Cardiac fibroblast (primary cell): ENCODE measurements at regions not wholly inside any gene's neighbourhood (a gene's known extent, or its start where the extent isn't known, plus 50 kb on each side); places are given as distances from the start of the nearest gene placed in this dataset.

Source experiments
- DNase-seq, 2 donors: peaks; one replicate each; pipeline versions ENCODE4 v3.0.0 to v3.0.0-alpha.2; 2010; ENCODE audit warnings: low read depth in 2 of 2
- H3K4me3 ChIP-seq, 2 donors: replicated peaks in 1 of 2; 1 replicate in 1 of 2; 2 replicates in 1 of 2; pipeline ENCODE4 v1.5.1; 2011; ENCODE audit warnings: low read depth in 2 of 2, low read length in 2 of 2, mild to moderate bottlenecking in 2 of 2, moderate library complexity in 1 of 2
- CTCF ChIP-seq: IDR thresholded peaks from one replicate; pipeline ENCODE4 v1.5.1; 2011; ENCODE audit warnings: low read depth, mild to moderate bottlenecking, low read length, inconsistent platforms

DNA sequence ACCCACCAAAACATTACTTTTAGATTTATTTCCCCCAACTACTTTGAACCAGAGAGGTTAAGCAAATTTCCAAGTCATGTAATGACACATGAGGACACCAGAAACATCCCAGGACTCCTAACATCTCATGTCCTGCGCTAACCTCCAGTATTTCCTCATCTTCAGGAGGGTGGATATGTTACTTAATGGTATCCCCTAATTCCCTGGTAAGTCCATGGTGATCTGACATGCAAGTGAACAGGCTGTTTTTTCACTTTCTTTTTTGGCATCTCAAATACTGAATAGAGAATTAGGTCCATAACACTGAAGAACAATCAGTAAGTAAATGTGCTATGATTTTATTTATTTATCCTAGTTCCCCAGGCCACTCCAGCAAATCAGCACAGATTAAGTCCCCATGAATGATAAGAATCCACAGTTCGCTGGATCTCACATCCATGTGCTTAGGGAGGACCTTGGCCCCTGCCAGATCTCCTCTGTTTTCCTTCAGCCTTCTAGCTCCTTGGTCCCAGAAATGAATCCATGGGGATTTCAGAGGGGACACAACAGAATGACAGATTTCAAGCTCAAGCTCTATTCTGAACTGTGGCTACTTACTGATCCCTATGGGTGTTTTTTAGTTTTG, 334.6 kb downstream of the CDC5L start:
- DNase-seq, result no peak
- no peak overlapping the region for H3K4me3 ChIP-seq
- TF ChIP-seq CTCF, result no peak

GRCh38 chr6:44722736-44723135, 335.2 kb downstream of the CDC5L start:
- TF ChIP-seq CTCF, result no peak
- DNase-seq, result no peak
- no peak overlapping the region for H3K4me3 ChIP-seq

- DNase-seq, result no peak
- H3K4me3 ChIP-seq, result no peak overlapping the region
- no peak for TF ChIP-seq CTCF
Measured at GRCh38 chr6:44723439-44724197, 336.1 kb downstream of the CDC5L start.

GRCh38 chr6:44725070-44725469, 337.6 kb downstream of the CDC5L start:
- peak; percentile 11 to 55 for DNase-seq
- TF ChIP-seq CTCF, result no peak
- H3K4me3 ChIP-seq, result no peak overlapping the region

- TF ChIP-seq CTCF, result no peak
- no peak overlapping the region for H3K4me3 ChIP-seq
- no peak for DNase-seq
Measured at GRCh38 chr6:44727651-44728630, 340.4 kb downstream of the CDC5L start.

GRCh38 chr6:44730771-44731391, 343.4 kb downstream of the CDC5L start:
- DNase-seq, result no peak
- TF ChIP-seq CTCF, result no peak
- no peak overlapping the region for H3K4me3 ChIP-seq
